ENCODE measurements at regions not wholly inside any gene's neighbourhood (a gene's known extent, or its start where the extent isn't known, plus 50 kb on each side); places are given as distances from the start of the nearest gene placed in this dataset.

- TF ChIP-seq GABPA (IDR thresholded peaks at IDR 0.05; ENCODE audit: low read depth, low read length), result no peak
- TF ChIP-seq GABPA (CRISPR knock-in tag; IDR thresholded peaks at IDR 0.05; ENCODE audit: low read depth), result no peak
- no peak for TF ChIP-seq ARNT (IDR thresholded peaks at IDR 0.05)
- no peak for TF ChIP-seq CHD4 (IDR thresholded peaks at IDR 0.05; ENCODE audit: borderline replicate concordance, low read length)
- no peak for TF ChIP-seq KDM1A (CRISPR knock-in tag; IDR thresholded peaks at IDR 0.05)
- TF ChIP-seq POLR2AphosphoS5 (IDR thresholded peaks at IDR 0.05; ENCODE audit: low read depth, low read length), result no peak
- TF ChIP-seq ZHX1 (CRISPR knock-in tag; IDR thresholded peaks at IDR 0.05; ENCODE audit: low read depth), result no peak
- no peak for TF ChIP-seq MYNN (CRISPR knock-in tag; IDR thresholded peaks at IDR 0.05; ENCODE audit: low read depth)
- no peak for TF ChIP-seq TCF7 (IDR thresholded peaks at IDR 0.05; ENCODE audit: low read depth)
- TF ChIP-seq PHF8 (CRISPR knock-in tag; IDR thresholded peaks at IDR 0.05), result no peak
- no peak for TF ChIP-seq NAIF1 (CRISPR knock-in tag; IDR thresholded peaks at IDR 0.05; ENCODE audit: borderline replicate concordance)
- TF ChIP-seq SP2 (CRISPR knock-in tag; IDR thresholded peaks at IDR 0.05), result no peak
- no peak for TF ChIP-seq ZNF24 (IDR thresholded peaks at IDR 0.05)
- no peak for TF ChIP-seq CTCF (CRISPR knock-in tag; IDR thresholded peaks at IDR 0.05)
- no peak for TF ChIP-seq THRA (CRISPR knock-in tag; IDR thresholded peaks at IDR 0.05; ENCODE audit: borderline replicate concordance)
These were observed 194.2 kb downstream of the BCL11B start for GRCh38 chr14:99077844-99078236.

Data from HepG2 (cell line).